Stimulated activated CD4-positive, alpha-beta T cell treated with anti-CD3 and anti-CD28 coated beads, TNF-alpha, amount 100 ng/mL, for 48 hours (primary cell): ENCODE measurements at regions not wholly inside any gene's neighbourhood (a gene's known extent, or its start where the extent isn't known, plus 50 kb on each side); places are given as distances from the start of the nearest gene placed in this dataset.
"Not testable (repeated sequence)": the region's sequence is repeated elsewhere in the genome, so short reads cannot be mapped to it uniquely, and the experiment has no call there.

Experiments used
- DNase-seq, 3 donors: peaks; one replicate each; pipeline ENCODE4 v3.0.0-alpha.2; 2020; ENCODE audit warnings: low read depth in 3 of 3

DNA sequence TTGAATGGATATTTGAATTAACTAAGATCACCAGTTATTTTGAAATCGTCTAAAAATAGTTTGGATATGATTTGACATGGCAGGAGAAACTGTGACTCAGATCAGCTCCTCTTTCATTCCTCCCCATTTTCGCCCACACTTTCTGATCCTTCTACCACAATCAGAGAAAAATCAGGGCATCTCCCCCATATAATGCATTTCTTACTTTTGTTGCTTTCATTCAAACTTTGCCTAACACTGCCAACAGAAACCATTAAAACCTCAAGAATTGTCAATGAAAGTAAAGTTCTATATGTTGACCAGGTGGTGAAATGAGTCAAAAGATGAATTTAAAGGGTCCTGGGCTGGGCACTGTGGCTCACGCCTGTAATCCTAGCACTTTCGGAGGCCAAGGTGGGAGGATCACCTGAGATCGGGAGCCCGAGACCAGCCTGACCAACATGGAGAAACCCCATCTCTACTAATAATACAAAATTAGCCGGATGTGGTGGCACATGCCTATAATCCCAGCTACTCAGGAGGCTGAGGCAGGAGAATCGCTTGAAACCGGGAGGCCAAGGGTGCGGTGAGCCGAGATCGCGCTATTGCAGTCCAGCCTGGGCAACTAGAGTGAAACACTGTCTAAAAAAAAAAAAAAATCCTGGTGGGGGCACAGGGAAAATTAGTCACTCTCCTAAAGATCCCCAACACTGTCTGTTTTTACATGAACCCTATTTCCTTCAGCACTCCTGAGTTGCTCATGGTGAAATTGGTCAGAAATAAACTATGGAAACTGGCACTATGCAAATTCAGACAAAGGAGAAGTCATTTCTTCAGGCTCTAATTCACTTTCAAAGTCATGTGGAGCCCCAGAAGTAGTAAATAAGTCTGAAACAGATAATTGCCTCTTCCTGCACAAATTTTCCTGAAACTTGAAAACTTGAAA is 122.8 kb upstream of the NOCT start:
- no peak for DNase-seq

DNA sequence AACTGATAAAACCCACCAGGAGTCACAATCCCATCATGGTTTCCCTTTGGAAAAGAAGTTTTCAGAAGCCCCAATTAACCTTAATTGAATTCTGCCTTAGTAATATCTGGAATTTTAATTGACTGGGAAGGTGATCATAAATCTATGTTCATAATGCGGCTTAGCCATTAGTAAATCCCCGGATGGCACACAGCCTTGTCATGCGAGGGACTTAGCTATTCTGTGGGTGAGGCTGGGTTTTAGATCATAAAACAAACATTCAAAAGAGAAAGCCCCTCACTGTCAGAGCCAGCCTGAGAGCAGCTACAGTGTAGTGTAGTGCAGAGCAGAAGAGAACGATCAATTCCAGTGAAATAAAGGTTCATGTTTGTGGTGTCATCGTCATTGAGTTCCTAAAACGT is 124.0 kb upstream of the NOCT start:
- DNase-seq = no peak

DNA sequence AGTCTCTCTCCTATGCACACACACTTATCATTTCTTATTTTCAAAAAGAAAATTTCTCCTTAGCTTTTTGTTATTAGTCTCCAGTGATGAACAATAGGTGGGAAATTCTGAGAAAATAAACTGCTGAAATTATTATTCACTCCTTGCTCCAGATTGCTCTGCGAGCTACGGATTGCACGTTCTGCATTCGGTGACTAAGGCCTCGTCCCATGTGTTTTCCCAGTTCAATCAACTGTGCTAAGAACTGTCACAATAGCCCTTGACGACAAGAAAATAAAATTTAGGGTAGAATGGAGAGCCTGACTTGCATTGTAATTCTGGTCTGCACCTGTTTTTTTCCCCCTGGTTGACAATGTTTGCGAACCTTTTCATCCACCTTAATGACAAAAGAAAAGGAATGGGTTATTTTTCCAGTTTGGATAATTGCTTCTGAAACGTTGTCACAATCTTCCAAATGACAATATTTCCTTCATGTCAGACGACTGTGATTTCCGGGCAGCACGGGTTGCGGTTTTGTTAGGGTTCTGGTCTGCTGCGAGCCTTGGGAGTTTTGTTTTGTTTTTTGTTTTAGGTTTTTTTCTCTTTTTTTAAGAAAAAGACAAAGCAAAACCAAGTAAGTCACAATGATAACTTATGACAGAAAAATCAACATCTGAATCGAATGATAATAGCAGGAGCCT is 124.5 kb upstream of the NOCT start:
- DNase-seq = no peak

DNA sequence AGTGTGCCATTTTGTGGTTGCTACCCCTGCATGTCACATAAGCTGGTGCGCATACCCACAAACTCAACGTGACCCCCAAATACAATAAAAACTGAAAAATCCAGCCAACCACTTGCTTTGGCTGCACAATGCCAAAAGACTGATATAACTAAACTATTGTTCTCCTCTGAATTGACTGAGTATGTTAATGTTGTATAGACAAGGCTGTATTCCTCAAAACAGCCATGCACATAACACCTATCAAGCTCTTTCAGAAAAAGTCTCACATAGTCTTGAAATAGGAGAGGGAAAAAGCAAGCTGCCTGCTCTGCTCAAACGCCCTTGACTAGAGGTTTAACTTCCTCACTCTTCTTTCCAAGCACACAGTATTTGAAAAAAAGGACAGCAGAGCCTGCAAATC is 126.4 kb upstream of the NOCT start:
- DNase-seq = no peak

DNA sequence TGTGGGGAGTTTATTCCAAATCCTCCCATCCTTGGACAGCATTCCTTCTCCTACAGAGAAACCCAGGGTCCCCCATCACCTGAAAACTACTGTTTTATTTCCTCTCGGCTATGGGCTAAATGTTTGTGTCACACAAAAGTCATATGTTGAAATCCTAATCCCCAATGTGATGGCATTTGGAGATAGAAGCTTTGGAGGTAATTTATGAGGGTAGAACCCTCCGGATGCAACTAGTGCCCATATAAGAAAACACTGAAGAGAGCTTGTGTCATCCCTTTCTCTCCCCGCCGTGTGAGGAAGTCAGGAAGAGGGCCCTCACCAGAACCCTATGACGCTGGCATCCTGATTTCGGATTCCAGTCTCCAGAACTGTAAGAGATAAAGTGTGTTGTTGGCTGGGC is 127.8 kb upstream of the NOCT start:
- no peak for DNase-seq

DNA sequence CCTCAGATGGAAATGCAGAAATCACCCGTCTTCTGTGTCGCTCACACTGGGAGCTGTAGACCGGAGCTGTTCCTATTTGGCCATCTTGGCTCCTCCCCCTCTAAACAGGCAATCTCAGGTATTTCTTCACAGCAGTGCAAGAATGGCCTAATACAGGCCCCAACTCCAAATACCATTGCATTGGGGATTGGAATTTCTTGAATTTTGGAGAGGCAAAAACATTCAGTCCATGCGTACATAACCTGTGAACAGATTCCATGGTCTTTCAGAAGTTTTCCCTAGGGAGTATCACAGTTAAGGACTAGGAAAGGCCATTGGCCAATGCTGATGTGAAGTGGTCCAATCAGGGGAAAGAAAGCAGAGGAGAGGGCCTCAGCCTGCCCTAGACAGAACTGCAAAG is 128.2 kb upstream of the NOCT start:
- no peak for DNase-seq

DNA sequence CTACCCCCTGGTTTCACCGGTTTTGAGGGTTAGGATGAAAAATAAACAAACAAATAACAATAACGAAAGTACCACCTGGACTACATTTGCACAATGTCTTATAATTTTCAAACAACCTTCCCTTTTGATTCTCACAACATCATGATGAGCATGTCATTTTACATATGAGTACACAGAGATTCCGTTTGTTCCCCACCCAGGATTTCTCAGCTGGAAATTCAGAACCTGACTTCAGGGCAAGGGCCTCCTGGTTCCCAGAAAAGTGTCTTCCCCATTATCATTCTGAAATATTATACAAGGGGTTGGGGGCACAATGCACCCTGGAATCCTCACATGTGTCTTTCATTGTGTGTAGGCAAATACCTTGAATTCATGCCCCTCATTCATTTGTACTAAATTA is 135.8 kb upstream of the NOCT start:
- DNase-seq = no peak

DNA sequence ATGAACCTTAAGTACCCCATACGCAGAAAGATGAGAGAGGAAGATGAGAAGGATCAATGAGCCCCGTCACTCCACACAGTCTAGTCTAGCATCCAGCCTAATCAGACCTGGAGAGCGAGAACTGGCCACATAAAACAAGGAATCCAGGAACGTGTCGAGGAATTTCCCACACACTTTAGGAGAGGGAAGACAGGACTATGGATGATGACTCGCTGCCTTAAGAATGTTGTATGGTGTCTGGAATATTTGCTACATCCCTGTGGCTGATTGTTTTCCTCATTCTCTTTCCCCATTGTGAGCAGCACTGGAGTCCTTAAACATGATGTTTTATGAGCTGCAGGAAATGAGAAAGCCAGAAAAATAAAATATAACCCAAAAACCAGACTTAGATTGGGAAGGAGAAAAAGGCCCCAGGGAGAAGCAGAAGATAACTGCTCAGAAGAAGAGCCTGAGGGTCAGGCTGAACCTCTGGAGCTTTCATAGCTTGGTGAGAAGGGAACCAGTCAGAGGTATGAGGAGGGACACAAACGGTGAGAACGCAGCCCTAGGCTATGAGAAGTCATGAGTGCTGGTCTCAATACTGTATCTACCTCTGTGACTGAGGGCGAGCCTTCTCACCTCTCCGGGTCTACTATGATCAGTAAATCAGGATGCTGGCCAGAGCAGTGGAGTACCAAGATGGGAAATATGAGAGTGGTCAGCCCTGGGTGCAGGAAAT is 139.5 kb upstream of the NOCT start:
- DNase-seq = no peak

DNA sequence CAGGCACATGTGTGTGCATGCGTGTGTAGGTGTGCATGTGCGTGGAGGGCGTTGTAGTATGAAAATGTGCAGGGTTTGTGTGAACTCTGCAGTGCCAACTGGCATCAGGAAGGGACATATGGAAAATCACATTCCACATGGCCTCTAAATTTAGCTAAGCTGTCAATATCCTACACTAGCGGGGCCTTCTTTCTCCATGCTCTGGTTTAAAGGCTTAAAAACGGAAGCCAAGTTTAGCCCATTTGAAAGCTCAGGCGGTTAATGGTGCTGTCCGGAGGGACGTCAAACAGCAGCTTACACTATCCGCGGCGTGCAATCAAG is 144.1 kb upstream of the NOCT start:
- no peak for DNase-seq

DNA sequence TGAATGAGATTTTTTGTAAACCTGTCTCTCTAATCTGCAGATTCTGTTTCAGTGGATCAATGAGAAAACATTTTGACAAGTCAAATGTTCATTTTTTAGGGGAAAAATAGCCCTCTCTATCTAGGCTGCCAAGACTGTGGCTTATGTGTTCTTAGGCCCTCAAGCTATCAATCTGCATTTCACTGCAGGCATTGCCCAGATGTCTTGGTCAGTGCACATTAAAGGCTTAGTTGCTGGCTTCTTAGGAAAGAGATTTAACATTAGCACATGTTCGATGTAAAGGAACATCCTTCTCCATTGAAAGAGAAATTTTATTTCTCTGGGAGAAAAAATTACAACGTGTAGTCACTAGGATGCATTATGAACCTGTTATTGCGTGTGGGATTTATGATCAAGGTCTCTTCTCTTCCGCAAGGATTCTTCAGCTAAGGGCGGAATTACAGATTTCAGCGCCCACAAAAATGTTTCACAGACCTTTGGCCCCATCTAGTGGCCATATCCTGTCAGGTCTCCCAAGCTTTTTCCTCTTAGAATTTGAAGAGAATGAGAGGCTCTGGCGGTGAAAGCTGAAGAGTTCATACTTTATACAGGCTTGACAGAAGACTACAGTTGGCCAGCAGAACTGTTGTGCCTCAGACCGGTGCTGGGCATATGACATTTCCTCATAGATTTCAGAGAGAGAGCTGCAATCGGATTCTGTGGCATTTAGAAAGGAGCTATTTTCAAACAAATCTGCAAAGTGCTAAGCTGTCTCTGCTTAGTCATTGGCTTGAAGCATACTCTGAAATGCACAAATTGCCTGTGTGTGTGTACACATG is 144.6 kb upstream of the NOCT start:
- DNase-seq = peak; percentile 16 to 43 (median 39)

DNA sequence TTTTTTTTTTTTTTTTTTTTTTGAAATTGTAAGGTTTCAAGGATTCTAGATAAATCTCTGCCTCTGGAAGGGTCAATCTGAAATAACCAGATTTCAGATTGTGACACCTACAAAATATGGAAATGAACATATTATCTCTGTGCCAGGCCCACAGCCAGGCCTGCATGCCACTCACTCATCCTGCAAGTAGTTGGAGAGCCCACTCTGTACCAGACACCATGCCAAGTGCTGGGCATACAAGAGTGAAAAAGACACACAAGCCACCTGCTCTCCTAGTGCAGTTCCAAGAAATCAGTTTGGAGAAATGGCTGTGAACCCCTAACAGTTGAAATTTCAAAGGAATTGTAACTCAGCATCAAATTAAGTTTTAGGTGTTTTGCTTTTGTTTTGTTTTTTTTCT is 145.9 kb upstream of the NOCT start:
- no peak for DNase-seq

DNA sequence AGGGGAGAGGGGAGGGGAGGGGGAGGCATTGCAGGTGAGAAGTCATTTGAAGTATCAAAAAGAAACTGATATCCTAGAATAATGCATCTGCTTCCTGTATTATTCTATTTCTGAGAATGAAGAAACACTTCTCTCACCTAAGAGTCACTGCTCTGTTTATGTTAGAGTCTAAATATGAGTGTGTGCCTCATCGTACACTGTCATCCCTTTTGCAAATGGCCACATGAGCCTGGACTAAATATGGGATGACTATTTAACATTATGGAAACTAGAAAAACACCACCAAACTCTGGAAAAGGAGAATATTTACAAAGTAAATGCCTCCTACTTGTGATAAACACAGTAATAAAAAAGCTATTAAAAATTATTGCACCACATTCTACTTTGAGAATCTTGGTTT is 146.4 kb upstream of the NOCT start:
- DNase-seq = no peak

DNA sequence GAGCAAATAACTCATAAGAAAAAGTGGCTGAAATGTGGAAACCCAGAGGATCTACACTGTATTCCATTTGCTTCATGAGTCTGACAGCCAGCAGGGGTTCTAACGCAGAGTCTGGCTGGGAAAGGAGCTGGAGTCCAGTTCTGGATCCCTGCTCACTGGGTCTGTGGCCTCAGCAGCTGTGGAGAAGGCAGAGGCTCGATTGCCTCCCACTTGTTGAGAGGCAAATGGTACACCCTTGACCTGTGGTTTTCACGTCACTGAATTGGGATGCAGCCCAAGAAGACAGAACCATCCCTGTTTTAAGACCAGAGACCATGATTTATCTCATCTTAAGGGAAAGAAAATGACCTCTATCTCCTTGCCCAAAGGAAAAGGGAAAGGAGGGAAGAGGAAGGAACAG is 147.0 kb upstream of the NOCT start:
- no peak for DNase-seq

DNA sequence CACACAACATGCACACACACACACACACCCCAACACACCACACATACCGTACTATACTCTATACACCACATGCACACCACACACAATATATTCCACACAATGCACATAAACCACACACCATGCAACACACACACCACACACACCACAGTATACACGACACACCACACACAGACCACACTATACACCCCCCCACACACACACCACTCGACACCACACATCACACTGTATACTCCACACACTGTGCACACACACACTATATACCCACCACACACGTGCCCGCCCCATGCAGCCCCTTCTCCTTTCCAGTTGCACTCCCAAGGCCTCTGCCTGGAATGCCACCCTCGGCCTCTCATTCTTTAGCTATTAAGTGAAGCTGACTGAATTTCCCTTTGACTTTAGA is 148.2 kb upstream of the NOCT start:
- no peak for DNase-seq

DNA sequence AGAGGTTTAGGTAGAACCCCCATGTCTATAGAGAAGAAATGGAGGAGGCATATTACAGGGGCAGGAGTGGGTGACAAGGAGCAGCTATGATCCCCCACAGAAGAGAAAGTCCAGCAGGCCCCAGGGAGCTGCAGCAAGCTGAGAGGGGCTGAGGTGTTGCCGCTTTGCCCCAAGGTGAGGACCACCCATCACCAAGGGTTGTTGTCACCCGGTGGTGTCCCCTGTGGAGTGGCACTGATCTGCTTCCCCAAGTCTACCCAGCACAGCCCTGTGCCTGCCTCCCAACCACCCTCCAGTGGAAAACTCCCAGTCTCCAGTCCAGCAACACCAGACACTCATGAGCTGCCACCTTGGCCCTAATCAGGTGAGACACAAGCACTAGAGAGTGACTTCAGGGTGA is 149.3 kb upstream of the NOCT start:
- DNase-seq = no peak

DNA sequence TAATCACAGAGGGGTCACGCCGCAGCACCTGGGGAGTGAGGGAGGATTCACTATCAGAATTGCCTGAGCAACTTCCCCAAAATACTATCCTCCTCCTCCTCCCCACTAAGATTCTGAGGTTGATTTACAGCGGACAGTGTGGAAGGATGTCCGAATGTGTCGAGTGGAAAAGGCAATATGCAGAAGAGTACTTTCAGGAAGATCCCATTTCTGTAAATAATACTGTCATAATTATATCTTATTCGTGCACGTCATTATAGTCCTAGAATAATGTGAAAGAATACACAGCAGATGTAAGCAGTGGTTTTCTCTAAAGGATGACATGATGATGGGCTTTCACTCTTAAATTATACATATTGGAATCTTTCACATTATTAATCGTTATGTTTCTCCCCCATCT is 149.8 kb upstream of the NOCT start:
- DNase-seq = no peak

DNA sequence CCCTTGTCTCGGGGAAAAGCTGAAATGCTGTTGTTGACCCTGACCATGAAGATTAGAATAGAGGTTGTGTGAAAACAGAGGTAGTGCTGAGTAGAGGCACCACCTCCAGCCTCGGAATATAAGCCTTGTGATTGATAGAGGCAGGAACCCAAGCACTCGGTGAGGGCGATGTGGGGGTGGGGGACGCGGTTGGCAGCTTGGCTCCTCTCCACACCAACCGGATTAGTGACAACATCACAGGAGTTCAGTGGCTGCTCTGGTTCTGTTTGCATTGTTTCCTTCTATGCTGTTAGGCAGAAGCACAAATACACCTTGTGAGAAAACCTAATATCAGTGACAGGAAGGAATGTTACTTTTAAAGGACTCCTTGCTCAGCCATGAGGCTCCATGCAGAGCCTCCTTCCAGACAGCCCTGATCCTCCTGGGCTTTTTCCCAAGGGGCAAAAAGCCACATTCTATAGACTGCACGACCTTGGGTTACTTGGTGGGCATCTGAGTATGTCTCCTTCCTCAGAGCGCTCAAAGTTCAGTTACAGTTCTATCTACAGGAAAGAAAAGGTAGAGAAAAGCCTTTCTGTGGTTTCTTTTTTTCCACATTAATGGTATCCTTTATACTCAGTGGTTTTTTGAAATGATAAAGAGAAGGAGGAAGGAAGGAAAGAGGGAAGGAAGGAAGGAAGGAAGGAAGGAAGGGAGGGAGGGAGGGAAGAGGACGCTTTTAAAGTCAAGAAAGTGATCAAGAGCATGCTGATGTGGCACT is 150.4 kb upstream of the NOCT start:
- no peak for DNase-seq

DNA sequence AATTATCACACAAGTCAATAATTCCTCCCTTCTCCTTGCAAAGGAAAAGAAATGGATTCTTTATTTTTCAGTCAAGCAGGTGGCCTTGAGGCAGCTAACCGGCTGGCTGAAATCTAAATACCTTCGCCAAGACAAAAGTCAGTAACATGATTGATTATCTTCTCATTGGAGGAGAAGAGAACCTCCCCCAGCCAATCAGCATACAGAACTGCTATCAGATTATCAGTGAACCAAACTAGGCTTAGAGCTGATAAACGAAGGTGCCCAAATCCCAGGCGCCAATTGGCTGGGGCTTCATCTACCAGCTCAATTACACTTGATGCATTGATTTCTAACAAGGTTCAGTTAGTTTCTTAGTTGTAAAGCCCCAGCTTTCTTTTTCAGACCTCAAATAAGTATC is 152.4 kb upstream of the NOCT start:
- no peak for DNase-seq

DNA sequence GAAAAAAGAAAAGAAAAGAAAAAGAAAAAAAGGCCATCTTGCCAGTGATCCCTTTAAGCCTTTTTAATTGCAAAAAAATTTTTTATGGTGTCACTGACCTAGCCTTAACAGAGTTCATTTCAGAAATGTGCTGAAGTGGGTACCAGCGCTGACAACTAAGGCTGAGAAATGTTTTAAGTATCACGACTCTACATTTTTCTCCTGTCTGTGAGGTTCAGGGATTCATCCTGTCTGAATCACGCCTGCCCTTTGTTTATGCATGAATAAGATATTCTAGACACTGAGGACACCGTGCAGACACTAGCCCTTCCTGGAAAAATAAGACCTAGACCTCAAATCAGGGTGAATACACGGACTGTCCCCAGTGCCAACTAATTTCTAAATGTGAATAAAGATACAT is 154.4 kb upstream of the NOCT start:
- DNase-seq = no peak

DNA sequence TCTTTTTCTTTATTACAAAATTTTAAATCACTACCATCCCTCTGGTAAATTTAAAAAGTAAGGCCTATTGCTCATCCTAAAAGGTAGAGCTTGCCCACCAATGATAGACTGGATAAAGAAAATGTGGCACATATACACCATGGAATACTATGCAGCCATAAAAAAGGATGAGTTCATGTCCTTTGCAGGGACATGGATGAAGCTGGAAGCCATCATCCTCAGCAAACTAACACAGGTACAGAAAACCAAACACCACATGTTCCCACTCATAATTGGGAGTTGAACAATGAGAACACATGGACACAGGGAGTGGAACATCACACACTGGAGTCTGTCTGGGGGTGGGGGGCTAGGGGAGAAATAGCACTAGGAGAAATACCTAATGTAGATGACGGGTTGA is 155.2 kb upstream of the NOCT start:
- not testable (repeated sequence) for DNase-seq

DNA sequence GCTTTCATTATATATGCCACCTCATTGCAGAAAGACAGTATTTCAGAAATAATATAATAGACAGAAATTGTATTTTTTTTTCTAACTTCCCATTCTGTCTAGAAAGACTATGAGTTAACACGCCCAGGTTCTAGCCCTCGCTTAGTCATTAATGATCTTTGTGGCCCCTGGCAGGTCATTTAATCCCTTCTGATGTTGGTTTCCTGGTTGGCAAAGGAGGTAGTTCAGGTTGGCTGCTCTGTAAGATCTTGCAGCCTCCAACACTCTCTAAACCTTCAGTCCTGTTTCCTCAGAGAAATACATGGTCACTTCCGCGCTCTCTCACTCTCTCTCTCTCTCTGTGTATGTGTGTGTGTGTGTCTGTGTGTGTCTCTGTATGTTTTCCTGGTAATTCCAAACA is 156.3 kb upstream of the NOCT start:
- DNase-seq = no peak
